H1 (cell line): ENCODE measurements at regions not wholly inside any gene's neighbourhood (a gene's known extent, or its start where the extent isn't known, plus 50 kb on each side); places are given as distances from the start of the nearest gene placed in this dataset.

Source experiments
- ATF2 ChIP-seq: IDR thresholded peaks from 2 replicates; pipeline ENCODE4 v1.6.1; 2012; ENCODE audit warnings: low read length, inconsistent platforms
- BCL11A ChIP-seq, 2 experiments: IDR thresholded peaks; one replicate each; pipeline ENCODE4 v1.6.1; 2011; ENCODE audit warnings: low read depth in 2 of 2, low read length in 2 of 2, mild to moderate bottlenecking in 2 of 2
- BRCA1 ChIP-seq: IDR thresholded peaks from 2 replicates; pipeline ENCODE4 v1.6.1; 2012; ENCODE audit warnings: low read depth, low read length, improper control_type of control experiment
- CHD7 ChIP-seq: fragments of 300-600 bp; sonication (generic); IDR thresholded peaks from 2 replicates; pipeline ENCODE4 v1.7.1; 2012; ENCODE audit warnings: low read length, moderate library complexity, mild to moderate bottlenecking, inconsistent platforms; ENCODE audit not compliant: insufficient replicate concordance
- GTF2F1 ChIP-seq: IDR thresholded peaks from 2 replicates; pipeline ENCODE4 v1.6.1; 2012; ENCODE audit warnings: low read depth, low read length, improper control_type of control experiment, borderline replicate concordance
- MAFK ChIP-seq: IDR thresholded peaks from 2 replicates; pipeline ENCODE4 v1.6.1; 2012; ENCODE audit warnings: low read depth, mild to moderate bottlenecking, improper control_type of control experiment, low read length
- NRF1 ChIP-seq: IDR thresholded peaks from 2 replicates; pipeline ENCODE4 v1.6.1; 2011; ENCODE audit warnings: mild to moderate bottlenecking, low read depth, low read length, improper control_type of control experiment
- RBBP5 ChIP-seq: IDR thresholded peaks from 2 replicates; pipeline ENCODE4 v1.7.1; 2012; ENCODE audit warnings: low read depth, mild to moderate bottlenecking, inconsistent platforms, low read length, moderate library complexity, borderline replicate concordance
- RFX5 ChIP-seq: IDR thresholded peaks from 2 replicates; pipeline ENCODE4 v1.6.1; 2011; ENCODE audit warnings: low read depth, low read length, improper control_type of control experiment, borderline replicate concordance
- TBP ChIP-seq: IDR thresholded peaks from 2 replicates; pipeline ENCODE4 v1.6.1; 2011; ENCODE audit warnings: low read depth, low read length, improper control_type of control experiment
- ZNF274 ChIP-seq: IDR thresholded peaks from 2 replicates; pipeline ENCODE4 v1.7.0; 2012; ENCODE audit warnings: low read length, borderline replicate concordance; ENCODE audit errors: extremely low read depth

GRCh38 chr1:208506812-208507211 lies 262.6 kb upstream of the PLXNA2 start (continued):
- TF ChIP-seq CHD7 (no peak), MAFK (no peak), BCL11A (IDR thresholded peaks at IDR 0.05; ENCODE audit: low read depth in 2 of 2, low read length in 2 of 2) (no peak), RFX5 (no peak), GTF2F1 (no peak), ATF2 (no peak), ZNF274 (no peak), BRCA1 (no peak), RBBP5 (no peak), NRF1 (no peak), TBP (no peak)
